NCI-H226 (cell line): ENCODE measurements at regions not wholly inside any gene's neighbourhood (a gene's known extent, or its start where the extent isn't known, plus 50 kb on each side); places are given as distances from the start of the nearest gene placed in this dataset.
A peak's percentile ranks its signal among the peaks of the same experiment; 100 is the strongest.
"Not testable (repeated sequence)": the region's sequence is repeated elsewhere in the genome, so short reads cannot be mapped to it uniquely, and the experiment has no call there.

Experiments used
- DNase-seq: peaks from one replicate; pipeline ENCODE4 v3.0.0-alpha.2; 2015

- DNase-seq = no peak
Measured at GRCh38 chr3:147333098-147333497, 73.2 kb downstream of the ZIC4 start.

- no peak for DNase-seq
Measured at GRCh38 chr3:147328711-147329110, 77.6 kb downstream of the ZIC4 start.

- no peak for DNase-seq
Measured at GRCh38 chr3:147324356-147324755, 82.0 kb downstream of the ZIC4 start.

GRCh38 chr3:147318900-147319299, 87.4 kb downstream of the ZIC4 start:
- no peak for DNase-seq

- DNase-seq = not testable (repeated sequence)
Measured at GRCh38 chr3:147317080-147317479, 89.3 kb downstream of the ZIC4 start.

GRCh38 chr3:147313513-147313912, 92.8 kb downstream of the ZIC4 start:
- DNase-seq = no peak

GRCh38 chr3:147312786-147313280, 93.5 kb downstream of the ZIC4 start:
- DNase-seq = no peak

GRCh38 chr3:147311716-147312115, 94.6 kb downstream of the ZIC4 start:
- DNase-seq = peak; percentile 5

GRCh38 chr3:147305533-147306250, 100.7 kb downstream of the ZIC4 start:
- DNase-seq = peak; percentile 10

GRCh38 chr3:147304756-147305155, 101.6 kb downstream of the ZIC4 start:
- DNase-seq = no peak

GRCh38 chr3:147301781-147302180, 104.6 kb downstream of the ZIC4 start:
- DNase-seq = no peak

- DNase-seq = no peak
Measured at GRCh38 chr3:147299656-147300055, 106.7 kb downstream of the ZIC4 start.

- DNase-seq = peak; percentile 98
Measured at GRCh38 chr3:147298511-147298982, 107.8 kb downstream of the ZIC4 start.

- DNase-seq = no peak
Measured at GRCh38 chr3:147297761-147298350, 108.5 kb downstream of the ZIC4 start.

- DNase-seq = not testable (repeated sequence)
Measured at GRCh38 chr3:147287370-147287769, 119.0 kb downstream of the ZIC4 start.

GRCh38 chr3:147269907-147270306, 136.4 kb downstream of the ZIC4 start:
- no peak for DNase-seq

GRCh38 chr3:147267434-147267833, 138.9 kb downstream of the ZIC4 start:
- peak; percentile 2 for DNase-seq

- DNase-seq = no peak
Measured at GRCh38 chr3:147257944-147258343, 148.4 kb downstream of the ZIC4 start.

- no peak for DNase-seq
Measured at GRCh38 chr3:147256739-147257138, 149.6 kb downstream of the ZIC4 start.

GRCh38 chr3:147246906-147247305, 159.4 kb downstream of the ZIC4 start:
- DNase-seq = no peak

GRCh38 chr3:147245638-147246037, 160.7 kb downstream of the ZIC4 start:
- DNase-seq = not testable (repeated sequence)

- DNase-seq = not testable (repeated sequence)
Measured at GRCh38 chr3:147245022-147245421, 161.3 kb downstream of the ZIC4 start.

- DNase-seq = no peak
Measured at GRCh38 chr3:147244397-147244796, 161.9 kb downstream of the ZIC4 start.

GRCh38 chr3:147240581-147240980, 165.8 kb downstream of the ZIC4 start:
- no peak for DNase-seq
